Astrocyte (in vitro differentiated cells and primary cell): ENCODE measurements at regions not wholly inside any gene's neighbourhood (a gene's known extent, or its start where the extent isn't known, plus 50 kb on each side); places are given as distances from the start of the nearest gene placed in this dataset.

Source experiments
- DNase-seq: peaks from one replicate; pipeline ENCODE4 v3.0.0-alpha.2; 2010; ENCODE audit warnings: low read depth
- FAIRE-seq: peaks from 2 replicates; lab custom pipeline; 2011; peaks lifted over from hg19 to GRCh38; lab: Jason Lieb, UNC
- H2AFZ ChIP-seq: 2 replicates; pipeline ENCODE4 v1.6.0; 2012; ENCODE audit warnings: low read depth, low read length, inconsistent platforms
- H3K27ac ChIP-seq: 2 replicates; pipeline ENCODE4 v1.5.1; 2011; ENCODE audit warnings: low read depth, low read length, inconsistent platforms
- H3K27me3 ChIP-seq: 2 replicates; pipeline ENCODE4 v1.6.0; 2011; ENCODE audit warnings: low read length, inconsistent platforms; ENCODE audit not compliant: insufficient read depth
- H3K36me3 ChIP-seq: 2 replicates; pipeline ENCODE4 v1.5.1; 2011; ENCODE audit warnings: low read length, inconsistent platforms; ENCODE audit not compliant: insufficient read depth
- H3K4me1 ChIP-seq: 2 replicates; pipeline ENCODE4 v1.5.1; 2011; ENCODE audit warnings: low read length, inconsistent platforms; ENCODE audit not compliant: insufficient read depth
- H3K4me2 ChIP-seq: 2 replicates; pipeline ENCODE4 v1.6.0; 2012; ENCODE audit warnings: low read length, inconsistent platforms
- H3K4me3 ChIP-seq: 2 replicates; pipeline ENCODE4 v1.5.1; 2011; ENCODE audit warnings: low read depth, mild to moderate bottlenecking, low read length, inconsistent platforms; ENCODE audit not compliant: insufficient read depth
- H3K79me2 ChIP-seq: 2 replicates; pipeline ENCODE4 v1.6.0; 2012; ENCODE audit warnings: mild to moderate bottlenecking, low read length, inconsistent platforms; ENCODE audit not compliant: insufficient read depth
- H3K9ac ChIP-seq: 2 replicates; pipeline ENCODE4 v1.6.0; 2012; ENCODE audit warnings: mild to moderate bottlenecking, low read length, inconsistent platforms
- H3K9me3 ChIP-seq: 2 replicates; pipeline ENCODE4 v1.5.1; 2012; ENCODE audit warnings: low read depth, mild to moderate bottlenecking, low read length, inconsistent platforms; ENCODE audit not compliant: insufficient read depth
- H4K20me1 ChIP-seq: 2 replicates; pipeline ENCODE4 v1.6.0; 2012; ENCODE audit warnings: low read length, inconsistent platforms; ENCODE audit not compliant: insufficient read depth
- H3K27ac Mint-ChIP-seq: one replicate; pipeline ENCODE4 v1.8.0; 2021; ENCODE audit warnings: mild to moderate bottlenecking, mixed read lengths; ENCODE audit not compliant: unreplicated experiment
- H3K27me3 Mint-ChIP-seq: one replicate; pipeline ENCODE4 v1.8.0; 2021; ENCODE audit warnings: low read depth, mixed read lengths; ENCODE audit not compliant: unreplicated experiment
- H3K36me3 Mint-ChIP-seq: one replicate; pipeline ENCODE4 v1.8.0; 2021; ENCODE audit warnings: low read depth, mixed read lengths; ENCODE audit not compliant: unreplicated experiment
- H3K4me1 Mint-ChIP-seq: one replicate; pipeline ENCODE4 v1.8.0; 2021; ENCODE audit warnings: low read depth, mixed read lengths; ENCODE audit not compliant: unreplicated experiment
- H3K4me3 Mint-ChIP-seq: one replicate; pipeline ENCODE4 v1.8.0; 2021; ENCODE audit warnings: mild to moderate bottlenecking, moderate library complexity, mixed read lengths; ENCODE audit not compliant: unreplicated experiment
- H3K9me3 Mint-ChIP-seq: one replicate; pipeline ENCODE4 v1.8.0; 2021; ENCODE audit warnings: mild to moderate bottlenecking, mixed read lengths; ENCODE audit not compliant: unreplicated experiment
- EZH2 ChIP-seq: IDR thresholded peaks from 2 replicates; pipeline ENCODE4 v1.6.1; 2012; ENCODE audit warnings: mild to moderate bottlenecking, low read length, inconsistent platforms; ENCODE audit not compliant: insufficient read depth
- TF ChIP-seq, protein P1 (sequence below): IDR thresholded peaks from 2 replicates; pipeline ENCODE4 v1.5.1; 2011; ENCODE audit warnings: low read depth, mild to moderate bottlenecking, inconsistent platforms, low read length, moderate library complexity; ENCODE audit not compliant: insufficient read depth

DNA sequence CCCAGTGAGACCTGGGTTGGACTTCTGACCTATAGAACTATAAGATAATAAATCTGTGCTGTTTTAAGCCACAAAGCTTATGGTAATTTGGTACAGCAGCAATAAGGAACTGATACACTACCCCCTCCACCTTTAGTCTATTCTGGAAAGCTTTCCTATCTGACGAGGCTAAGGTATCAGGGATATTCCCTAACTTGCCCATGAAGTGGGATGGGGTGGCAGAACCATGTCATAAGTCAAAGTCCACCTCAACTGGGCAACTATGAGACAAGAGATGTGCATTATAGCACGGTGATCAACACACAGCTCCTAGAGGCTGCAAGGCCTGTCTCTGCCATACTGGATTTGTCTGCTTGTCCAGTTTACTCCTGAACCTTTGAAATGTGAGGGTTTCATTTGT is 146.8 kb upstream of the RAD23B start:
- no peak for TF ChIP-seq EZH2
- TF ChIP-seq, protein P1, sequence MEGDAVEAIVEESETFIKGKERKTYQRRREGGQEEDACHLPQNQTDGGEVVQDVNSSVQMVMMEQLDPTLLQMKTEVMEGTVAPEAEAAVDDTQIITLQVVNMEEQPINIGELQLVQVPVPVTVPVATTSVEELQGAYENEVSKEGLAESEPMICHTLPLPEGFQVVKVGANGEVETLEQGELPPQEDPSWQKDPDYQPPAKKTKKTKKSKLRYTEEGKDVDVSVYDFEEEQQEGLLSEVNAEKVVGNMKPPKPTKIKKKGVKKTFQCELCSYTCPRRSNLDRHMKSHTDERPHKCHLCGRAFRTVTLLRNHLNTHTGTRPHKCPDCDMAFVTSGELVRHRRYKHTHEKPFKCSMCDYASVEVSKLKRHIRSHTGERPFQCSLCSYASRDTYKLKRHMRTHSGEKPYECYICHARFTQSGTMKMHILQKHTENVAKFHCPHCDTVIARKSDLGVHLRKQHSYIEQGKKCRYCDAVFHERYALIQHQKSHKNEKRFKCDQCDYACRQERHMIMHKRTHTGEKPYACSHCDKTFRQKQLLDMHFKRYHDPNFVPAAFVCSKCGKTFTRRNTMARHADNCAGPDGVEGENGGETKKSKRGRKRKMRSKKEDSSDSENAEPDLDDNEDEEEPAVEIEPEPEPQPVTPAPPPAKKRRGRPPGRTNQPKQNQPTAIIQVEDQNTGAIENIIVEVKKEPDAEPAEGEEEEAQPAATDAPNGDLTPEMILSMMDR: no peak
- H2AFZ ChIP-seq: no peak overlapping the region
- no peak overlapping the region for H3K27ac Mint-ChIP-seq
- H3K4me3 Mint-ChIP-seq: no peak overlapping the region
- no peak overlapping the region for H3K9ac ChIP-seq
- no peak overlapping the region for H3K4me3 ChIP-seq
- no peaks in the 10 kb centered on the region for H3K36me3 Mint-ChIP-seq
- peaks cover 23% of the 10 kb centered on the region for H3K27me3 Mint-ChIP-seq
- FAIRE-seq (no peak), DNase-seq (no peak)
- H3K27me3 ChIP-seq: no peaks in the 10 kb centered on the region
- H3K36me3 ChIP-seq: no peaks in the 10 kb centered on the region
- H4K20me1 ChIP-seq: no peaks in the 10 kb centered on the region
- no peaks in the 10 kb centered on the region for H3K4me1 Mint-ChIP-seq
- H3K9me3 ChIP-seq: no peaks in the 10 kb centered on the region
- no peaks in the 10 kb centered on the region for H3K79me2 ChIP-seq
- H3K4me1 ChIP-seq: no peaks in the 10 kb centered on the region
- H3K27ac ChIP-seq: no peak overlapping the region
- H3K9me3 Mint-ChIP-seq: peaks cover 2% of the 10 kb centered on the region
- H3K4me2 ChIP-seq: no peak overlapping the region

DNA sequence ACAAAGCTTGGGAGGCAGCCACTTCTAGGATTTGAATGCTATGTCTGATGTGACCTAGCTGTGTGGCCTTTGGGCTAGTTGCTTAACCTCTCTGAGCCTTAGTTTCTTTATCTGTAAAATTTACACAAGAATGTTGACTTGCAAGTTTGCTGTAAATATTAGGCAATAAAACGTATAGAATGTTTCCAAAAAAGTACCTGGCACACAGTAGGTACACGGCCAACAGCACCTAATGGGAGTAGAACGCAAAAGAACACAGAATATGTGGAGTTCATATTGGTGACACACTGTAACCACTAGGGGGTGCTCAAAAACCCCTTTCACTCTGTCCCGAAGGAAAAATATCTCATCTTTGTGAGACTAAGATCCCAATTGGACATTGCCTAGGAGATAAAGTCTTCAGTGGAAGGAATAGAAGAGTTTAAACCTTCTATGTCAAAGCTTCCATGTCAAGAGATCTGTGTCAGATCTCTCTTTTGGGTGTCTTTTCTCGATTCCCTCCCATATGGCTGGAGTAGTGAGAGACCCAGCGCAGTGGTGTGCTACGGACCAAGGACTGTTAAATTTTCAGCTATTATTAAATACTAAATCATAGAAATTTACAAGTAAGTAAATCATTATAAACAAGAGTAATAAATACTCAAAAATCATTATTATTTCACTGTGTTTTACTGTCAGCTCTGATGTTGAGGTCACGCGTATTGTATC is 145.4 kb upstream of the RAD23B start:
- no peaks in the 10 kb centered on the region for H3K4me1 ChIP-seq
- no peaks in the 10 kb centered on the region for H3K79me2 ChIP-seq
- no peaks in the 10 kb centered on the region for H3K36me3 ChIP-seq
- DNase-seq (no peak), FAIRE-seq (no peak)
- Mint-ChIP-seq H3K27ac (no peak overlapping the region), H3K9me3 (peaks cover 3% of the 10 kb centered on the region), H3K4me1 (no peaks in the 10 kb centered on the region), H3K27me3 (peaks cover 19% of the 10 kb centered on the region), H3K36me3 (no peaks in the 10 kb centered on the region), H3K4me3 (no peak overlapping the region)
- no peak overlapping the region for H2AFZ ChIP-seq
- H3K9me3 ChIP-seq: no peaks in the 10 kb centered on the region
- H3K9ac ChIP-seq: no peak overlapping the region
- no peak for TF ChIP-seq EZH2
- TF ChIP-seq, protein P1: peak; percentile 79
- no peak overlapping the region for H3K4me2 ChIP-seq
- H3K27ac ChIP-seq: no peak overlapping the region
- no peaks in the 10 kb centered on the region for H4K20me1 ChIP-seq
- H3K4me3 ChIP-seq: no peak overlapping the region
- no peaks in the 10 kb centered on the region for H3K27me3 ChIP-seq

DNA sequence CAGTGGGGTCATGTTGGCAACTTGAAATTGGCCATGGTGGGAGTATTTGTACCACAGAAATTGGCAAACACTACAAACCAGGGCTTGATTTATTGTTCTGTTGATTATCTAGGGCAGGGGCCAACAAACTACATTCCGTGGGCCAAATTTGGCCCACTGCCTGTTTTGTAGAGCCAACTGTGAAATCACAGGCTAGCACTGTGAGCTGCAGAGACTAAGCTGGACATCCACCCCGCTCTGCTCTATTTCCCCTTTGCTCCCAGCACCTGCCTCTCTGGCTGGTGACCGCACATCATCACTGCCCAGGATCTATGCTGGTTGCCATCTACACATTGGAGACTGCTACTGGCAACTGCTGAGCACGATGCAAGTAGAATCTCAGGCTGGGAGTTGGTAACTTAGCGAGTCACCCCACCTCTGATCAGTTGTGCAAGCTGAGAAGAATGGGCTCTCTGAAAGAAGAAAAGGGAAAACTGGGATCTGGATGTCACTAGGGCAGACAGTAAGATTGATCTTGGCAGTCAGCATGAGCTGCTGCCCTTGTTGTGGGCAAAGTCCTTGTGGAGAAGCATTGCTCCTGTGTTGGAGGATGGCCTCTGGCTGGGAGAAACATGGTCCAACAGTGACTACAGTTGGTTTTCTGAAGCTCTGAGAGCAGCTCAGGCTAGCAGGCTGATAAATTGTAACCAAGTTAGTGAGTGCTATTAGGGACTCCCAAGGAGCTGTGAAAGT is 144.7 kb upstream of the RAD23B start:
- H3K36me3 Mint-ChIP-seq: no peaks in the 10 kb centered on the region
- H3K27ac Mint-ChIP-seq: no peak overlapping the region
- peaks cover 19% of the 10 kb centered on the region for H3K27me3 Mint-ChIP-seq
- Histone ChIP-seq H3K27ac (no peak overlapping the region), H3K36me3 (no peaks in the 10 kb centered on the region), H3K4me1 (no peaks in the 10 kb centered on the region), H3K9ac (no peak overlapping the region), H3K79me2 (no peaks in the 10 kb centered on the region), H3K9me3 (no peaks in the 10 kb centered on the region), H3K4me2 (no peak overlapping the region), H2AFZ (no peak overlapping the region), H4K20me1 (no peaks in the 10 kb centered on the region), H3K27me3 (no peaks in the 10 kb centered on the region), H3K4me3 (no peak overlapping the region)
- TF ChIP-seq, protein P1: no peak
- no peak for TF ChIP-seq EZH2
- DNase-seq (peak; percentile 10), FAIRE-seq (no peak)
- peaks cover 3% of the 10 kb centered on the region for H3K9me3 Mint-ChIP-seq
- H3K4me3 Mint-ChIP-seq: no peak overlapping the region
- H3K4me1 Mint-ChIP-seq: no peaks in the 10 kb centered on the region
